HG03354 (cell line): ENCODE measurements at regions not wholly inside any gene's neighbourhood (a gene's known extent, or its start where the extent isn't known, plus 50 kb on each side); places are given as distances from the start of the nearest gene placed in this dataset.
"Not testable (repeated sequence)": the region's sequence is repeated elsewhere in the genome, so short reads cannot be mapped to it uniquely, and the experiment has no call there.

Source experiments
- ATAC-seq: cut with Tn5 transposase; IDR thresholded peaks from one replicate; pipeline ENCODE4 v1.9.1; 2021; ENCODE audit warnings: mild to moderate bottlenecking; ENCODE audit not compliant: unreplicated experiment, poor library complexity, severe bottlenecking

DNA sequence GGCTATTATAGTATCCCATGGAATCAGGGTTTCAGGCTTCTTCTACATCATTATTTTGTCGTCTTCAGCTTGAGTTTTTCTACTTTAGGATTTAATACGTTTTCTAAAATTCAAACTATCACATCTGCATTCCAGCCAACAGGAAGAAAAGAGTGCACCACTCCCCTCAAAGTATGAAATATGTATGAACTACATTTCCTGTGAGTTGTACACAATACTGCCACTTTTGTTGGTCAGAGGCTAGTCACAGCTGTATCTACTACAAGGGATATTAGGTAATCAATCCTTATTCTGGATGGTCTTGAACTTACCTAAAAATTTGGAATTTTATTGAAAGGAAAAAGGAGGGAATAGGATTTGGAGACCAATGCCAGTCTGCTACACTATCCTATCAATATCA lies 235.6 kb upstream of the TBX18 start:
- ATAC-seq, result no peak

DNA sequence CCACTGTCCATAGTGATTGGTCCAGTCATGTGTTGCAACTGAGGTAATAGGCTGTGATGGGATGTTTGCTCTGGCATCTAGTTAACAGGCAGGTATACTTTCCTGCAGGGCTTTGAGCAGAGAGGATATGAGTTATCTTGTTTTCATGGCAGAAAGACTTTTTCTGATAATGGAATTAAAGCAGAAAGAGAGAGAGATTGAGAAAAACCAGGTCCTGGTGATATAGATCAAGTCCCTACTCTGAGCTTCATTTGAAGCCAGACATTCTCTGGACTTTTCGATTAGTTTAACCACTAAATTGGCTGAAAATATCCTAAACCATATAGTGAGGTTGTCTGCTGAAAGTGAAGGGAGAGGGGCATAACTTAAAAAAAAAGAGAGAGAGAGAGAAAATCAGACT lies 233.8 kb upstream of the TBX18 start:
- ATAC-seq, result no peak

DNA sequence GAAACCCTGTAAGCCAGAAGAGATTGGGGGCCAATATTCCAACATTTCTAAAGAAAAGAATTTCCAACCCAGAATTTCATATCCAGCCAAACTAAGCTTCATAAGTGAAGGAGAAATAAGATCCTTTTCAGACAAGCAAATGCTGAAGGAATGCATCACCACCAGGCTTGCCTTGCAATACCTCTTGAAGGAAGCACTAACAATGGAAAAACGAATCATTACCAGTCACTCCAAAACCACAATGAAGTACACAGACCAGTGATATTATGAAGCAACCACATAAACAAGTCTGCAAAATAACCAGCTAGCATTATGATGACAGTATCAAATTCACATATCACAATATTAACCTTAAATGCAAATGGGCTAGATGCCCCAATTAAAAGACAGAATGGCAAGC lies 224.4 kb upstream of the TBX18 start:
- not testable (repeated sequence) for ATAC-seq

DNA sequence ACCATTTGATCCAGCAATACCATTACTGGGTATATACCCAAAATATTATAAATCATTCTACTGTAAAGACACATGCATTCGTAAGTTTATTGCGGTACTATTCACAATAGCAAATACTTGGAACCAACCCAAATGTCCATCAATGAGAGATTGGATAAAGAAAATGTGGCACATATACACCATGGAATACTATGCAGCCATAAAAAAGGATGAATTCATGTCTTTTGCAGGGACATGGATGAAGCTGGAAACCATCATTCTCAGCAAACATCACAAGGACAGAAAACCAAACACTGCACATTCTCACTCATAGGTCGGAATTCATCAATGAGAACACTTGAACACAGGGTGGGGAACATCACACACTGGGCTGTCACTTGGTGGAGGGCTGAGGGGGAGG lies 221.1 kb upstream of the TBX18 start:
- not testable (repeated sequence) for ATAC-seq

DNA sequence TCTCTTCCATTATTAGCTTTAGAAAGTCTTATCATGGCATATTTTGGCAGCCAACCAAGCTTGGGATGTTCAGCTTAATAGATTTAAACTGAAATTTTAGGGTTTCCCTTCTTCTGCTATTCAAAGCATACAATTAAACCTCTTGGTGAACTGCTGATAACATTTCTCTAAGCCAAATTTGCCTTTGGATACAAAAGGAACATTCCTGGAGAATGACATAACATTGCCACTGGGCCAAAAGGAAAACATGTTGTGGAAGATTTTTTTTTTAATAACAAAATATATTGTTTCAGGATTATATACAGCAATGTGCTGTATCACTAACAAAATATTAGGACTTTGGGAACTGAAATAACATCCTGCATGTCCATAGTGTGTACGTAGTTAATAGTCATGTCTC lies 215.1 kb upstream of the TBX18 start:
- no peak for ATAC-seq

DNA sequence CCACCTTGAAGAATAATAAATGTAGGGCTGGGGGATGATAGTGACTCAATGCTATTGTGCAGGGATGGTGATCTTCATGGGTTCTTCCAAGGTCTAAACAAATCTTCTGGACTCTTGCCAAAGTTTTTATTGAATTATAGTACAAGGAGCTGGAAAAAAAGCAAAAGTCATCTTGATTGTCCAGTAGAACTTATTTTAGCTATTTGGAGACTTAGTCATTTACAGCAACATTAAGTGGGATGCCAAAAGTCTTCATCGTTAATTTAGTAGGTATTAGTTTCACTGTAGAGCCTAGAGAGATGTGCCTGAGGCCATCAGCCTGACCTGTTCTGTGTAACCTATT lies 212.9 kb upstream of the TBX18 start:
- no peak for ATAC-seq

DNA sequence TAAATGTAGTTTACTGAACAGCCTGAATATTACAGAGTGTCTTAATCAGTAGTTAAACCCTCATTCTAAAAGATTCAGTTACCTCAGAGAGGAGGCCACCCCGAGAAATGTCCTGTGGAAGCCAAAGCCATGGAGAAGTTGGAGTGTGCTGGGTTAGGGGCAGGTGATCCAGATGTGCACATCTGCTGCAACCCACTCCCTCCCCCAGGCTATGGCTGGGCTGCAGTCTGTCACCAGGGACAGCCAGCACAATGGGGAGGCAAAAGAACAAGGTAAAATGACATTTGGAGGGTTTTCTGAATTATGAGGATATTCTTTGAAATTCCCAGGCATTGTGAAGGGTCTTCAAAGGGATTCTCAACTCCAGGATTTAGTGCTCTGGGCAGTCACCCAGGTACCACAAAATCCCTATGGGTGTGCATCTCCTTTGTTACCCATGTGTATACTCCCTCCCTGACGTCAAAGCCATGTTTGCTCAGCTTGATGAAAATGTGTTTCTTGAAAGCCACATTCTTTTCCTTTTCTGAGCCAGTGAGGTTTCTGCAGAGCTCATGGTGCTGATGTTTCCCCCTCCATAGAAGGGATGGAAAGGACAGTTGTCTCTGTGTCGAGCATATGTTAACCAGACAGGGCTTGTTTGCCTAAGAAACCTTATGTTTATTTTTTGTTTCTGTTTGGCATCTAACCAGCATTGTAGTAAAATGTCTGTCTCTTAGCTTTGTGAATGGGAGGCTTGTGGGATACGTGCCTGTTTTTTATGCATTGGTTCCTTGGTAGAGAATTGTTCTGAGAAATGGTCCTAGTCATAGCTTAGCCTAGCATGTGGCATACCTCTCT lies 212.3 kb upstream of the TBX18 start:
- ATAC-seq, result no peak

DNA sequence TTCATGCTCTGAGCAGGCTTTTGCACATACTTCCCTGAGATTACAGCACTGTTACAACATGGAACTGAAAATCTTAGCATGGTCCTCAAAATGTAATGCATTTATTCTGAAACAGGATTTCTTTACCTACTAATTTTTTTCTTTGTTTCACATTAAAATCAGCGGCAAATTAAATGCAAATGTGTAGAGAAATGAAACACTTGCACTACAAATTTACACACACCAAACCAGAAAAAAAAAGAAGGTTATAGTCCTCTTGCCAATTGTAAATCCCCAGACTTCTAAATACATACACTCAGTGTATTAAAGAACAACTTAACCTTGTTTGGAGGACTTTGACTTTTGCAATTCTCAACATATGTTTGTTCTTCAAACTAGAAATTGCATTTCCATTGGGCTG lies 210.9 kb upstream of the TBX18 start:
- no peak for ATAC-seq

DNA sequence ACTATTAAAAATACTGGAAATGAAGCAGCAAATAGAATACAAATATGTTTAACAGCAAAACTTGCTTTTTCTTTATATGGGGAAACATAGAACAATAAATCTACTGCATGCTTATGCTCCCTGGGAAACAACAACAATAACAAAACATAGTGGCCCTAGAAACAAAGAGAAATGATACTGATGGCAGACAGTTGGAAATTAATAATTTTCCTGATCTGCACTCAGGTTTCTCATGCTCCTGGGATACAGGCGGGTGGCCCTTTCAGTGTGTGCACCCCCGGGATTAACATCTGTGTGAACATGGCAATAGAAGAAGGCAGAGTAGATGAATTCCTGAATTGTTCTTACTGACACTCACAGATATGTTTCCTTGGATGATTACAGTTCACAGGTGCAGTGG lies 209.2 kb upstream of the TBX18 start:
- ATAC-seq, result no peak

DNA sequence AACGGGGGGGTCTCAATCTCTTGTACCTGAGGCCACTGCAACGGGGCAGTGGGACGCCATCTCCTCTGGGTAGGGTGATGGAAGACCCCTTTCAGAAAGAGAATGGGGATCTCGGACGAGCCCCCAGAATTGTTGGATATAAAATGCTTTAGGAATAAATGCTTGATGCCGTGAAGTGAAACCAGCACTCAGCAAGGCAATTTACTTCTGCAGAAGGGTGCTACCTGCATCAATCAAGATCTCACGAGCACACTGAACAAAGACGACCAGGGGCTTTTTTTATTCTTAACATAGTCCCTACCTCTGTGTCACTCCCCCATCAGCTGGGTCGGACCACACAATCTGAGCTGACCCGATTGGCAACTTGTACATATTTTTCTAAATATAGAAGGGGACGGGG lies 203.6 kb upstream of the TBX18 start:
- ATAC-seq, result no peak

DNA sequence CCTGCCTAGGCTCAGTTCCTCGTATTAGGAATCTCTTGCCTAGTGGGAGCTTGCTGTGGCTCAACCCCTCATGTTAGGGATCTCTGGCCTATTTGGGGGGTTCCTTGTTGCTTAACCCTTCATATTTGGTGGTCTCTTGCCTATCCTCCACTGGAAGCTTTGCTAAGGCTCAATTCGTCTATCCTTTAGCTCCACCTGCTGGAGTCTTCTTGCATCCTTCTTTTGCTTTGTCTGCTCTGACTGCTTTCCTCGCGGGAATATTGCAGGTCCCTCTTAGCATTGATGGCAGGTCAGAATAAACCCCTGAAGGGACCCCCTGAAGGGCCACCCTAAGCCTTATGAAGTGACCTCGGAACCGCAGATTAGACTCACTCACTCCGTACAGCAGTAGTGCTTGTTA lies 203.0 kb upstream of the TBX18 start:
- no peak for ATAC-seq

DNA sequence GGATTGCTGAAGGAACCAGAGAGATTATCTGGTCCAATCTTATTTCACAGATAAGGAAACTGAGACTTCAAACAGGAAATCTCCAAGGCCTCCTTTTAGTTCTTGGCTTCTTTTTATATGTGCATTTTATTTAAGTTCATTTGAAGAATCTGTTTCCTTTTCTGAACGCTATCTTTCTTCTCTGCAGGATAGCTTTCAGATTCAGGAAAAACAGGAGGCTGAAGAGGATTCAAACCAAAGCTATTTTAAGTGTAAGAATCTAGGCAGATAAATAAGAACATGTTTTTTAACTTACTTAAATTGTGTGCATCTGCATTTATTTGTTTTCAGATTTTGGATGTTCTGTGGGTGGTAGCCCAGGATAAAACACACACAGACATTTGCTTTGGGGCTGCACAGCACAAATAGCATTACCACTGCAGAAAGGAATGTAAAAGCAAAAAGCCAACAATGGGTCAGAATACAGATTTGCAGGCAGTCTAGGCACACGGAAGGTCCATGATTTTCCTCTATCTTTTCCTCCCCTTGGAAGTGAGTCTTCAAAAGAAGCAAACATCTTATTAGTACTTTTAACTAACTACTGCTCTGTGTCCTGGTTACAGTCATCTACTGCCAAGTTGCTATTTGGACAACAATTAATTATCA lies 188.8 kb upstream of the TBX18 start:
- ATAC-seq, result no peak

DNA sequence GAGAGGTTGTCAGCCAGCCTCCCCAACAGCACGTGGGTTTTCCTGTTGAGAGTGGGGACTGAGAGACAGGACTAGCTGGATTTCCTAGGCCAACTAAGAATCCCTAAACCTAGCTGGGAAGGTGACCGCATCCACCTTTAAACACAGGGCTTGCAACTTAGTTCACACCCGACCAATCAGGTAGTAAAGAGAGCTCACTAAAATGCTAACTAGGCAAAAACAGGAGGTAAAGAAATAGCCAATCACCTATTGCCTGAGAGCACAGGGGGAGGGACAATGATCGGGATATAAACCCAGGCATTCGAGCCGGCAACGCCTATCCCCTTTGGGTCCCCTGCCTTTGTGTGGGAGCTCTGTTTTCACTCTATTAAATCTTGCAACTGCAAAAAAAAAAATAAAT lies 180.5 kb upstream of the TBX18 start:
- ATAC-seq, result not testable (repeated sequence)

DNA sequence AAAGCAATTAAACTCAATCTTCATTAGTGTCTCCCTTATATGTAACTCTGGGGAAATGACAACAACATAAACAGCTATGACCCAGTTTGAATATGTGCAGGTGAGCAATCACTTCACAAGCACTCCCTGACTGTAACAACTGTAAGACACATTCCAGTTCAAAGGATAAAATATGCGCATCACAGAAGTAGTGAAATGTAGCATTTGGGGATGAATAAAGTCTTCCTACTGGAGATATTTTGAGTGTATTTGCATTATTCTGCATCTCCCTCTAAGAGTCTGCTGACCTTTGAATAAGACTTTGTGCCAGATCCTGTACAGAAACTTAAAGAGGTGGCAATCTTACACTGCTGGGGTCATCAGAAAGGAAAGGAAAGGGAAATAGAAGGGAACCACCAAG lies 179.5 kb upstream of the TBX18 start:
- no peak for ATAC-seq

DNA sequence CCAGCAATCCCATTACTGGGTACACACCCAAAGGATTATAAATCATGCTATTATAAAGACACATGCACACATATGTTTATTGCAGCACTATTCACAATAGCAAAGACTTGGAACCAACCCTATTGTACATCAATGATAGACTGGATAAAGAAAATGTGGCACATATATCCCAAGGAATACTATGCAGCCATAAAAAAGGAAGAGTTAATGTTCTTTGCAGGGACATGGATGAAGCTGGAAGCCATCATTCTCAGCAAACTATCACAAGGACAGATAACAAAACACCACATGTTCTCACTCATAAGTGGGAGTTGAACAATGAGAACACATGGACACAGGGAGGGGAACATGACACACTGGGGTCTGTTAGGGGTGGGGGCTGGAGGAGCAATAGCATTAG lies 177.2 kb upstream of the TBX18 start:
- not testable (repeated sequence) for ATAC-seq

DNA sequence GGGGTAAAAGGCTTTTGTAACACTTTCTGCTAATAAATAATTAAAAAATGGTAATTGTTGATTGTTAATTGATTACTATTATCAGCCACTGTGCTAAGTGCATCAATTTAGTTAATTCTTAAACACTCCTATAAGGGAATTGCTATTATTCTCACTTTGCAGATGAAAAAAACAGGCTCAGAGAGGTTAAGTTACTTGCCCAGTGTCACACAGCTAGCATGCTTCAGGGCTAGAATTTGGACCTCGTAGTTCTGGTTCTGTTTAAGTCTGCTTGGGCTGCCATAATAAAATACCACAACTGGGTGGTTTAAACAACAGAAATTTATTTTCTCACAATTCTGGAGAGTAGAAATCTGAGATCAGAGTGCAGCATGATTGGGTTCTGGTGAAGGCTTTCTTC lies 164.8 kb upstream of the TBX18 start:
- ATAC-seq, result no peak

DNA sequence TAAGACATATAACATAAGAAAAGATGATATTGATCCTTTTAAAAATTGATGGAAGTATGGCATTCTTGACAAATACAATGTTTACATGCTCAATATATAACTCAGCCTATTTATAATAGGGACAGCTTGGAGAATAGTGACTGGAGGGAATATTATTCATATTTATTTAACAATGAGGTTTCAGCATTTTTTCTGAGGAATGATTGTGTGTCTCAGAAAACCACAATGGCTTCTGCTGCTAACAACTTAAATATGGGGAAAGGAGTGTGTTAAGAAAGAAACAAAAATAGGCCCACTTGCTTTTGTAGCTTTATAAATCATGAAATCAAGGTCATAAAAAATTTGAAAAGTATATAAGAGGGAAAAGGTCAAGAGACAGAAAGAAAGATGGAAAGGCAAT lies 163.2 kb upstream of the TBX18 start:
- no peak for ATAC-seq

DNA sequence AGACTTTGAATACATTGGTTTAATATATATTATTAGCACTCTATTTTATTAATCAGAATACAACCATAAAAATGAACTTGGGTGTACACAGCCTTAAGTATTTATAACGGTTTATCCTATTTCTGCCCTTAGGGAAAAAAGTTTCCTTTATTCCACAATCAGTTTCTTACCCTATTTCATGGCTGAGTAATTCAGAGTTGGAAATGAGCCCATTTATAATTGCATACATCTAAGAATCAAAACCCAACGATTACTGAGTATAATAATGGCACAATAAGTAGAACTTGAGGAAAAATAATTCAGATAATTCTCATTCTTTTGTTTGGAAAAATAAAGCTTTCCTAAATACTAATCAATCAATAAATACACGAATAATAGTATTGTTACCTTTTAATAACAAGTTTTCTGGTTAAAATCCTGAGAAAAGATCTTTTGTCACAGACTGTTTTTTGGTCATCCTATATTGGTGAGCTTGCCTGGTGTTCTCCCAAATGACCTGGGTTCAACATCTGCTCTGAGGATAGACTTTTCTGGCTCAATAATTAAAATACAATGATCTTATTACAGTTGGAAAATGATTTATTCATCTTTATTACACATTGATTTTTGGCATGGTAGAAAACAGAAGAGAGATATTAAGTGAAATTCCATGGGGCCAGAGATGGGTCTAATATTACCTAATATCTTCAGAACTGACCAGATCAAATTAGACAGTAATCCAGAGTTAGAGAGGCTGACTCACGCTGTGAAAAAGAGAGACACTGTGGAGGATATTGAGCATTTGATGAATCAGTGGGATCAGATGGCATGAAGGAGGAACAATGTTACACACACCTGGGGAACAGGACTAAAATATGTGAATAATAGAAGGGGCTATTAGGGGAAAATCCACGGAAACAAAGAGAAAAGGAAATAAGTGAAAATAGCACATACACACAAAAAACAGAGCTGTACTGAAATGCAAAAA lies 162.1 kb upstream of the TBX18 start:
- ATAC-seq, result no peak

DNA sequence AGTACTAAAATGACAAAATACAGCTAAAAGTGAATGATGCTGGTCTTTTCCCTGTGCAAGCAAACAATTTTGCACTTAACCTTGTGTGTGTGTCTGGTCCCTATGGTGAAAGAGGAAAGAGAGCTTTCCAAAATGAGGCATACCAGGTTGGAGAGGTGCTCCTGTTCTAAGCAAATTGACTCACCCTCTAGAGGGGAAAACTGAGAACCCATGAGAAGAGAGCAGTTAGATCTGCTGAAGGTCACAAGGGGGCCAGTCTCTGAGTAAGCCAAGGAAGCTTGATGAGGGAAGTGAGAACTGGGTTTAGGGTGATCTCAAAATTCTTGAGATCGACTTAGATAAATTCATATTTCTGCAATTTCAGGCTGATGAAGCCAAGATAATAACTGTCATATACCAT lies 157.5 kb upstream of the TBX18 start:
- no peak for ATAC-seq

DNA sequence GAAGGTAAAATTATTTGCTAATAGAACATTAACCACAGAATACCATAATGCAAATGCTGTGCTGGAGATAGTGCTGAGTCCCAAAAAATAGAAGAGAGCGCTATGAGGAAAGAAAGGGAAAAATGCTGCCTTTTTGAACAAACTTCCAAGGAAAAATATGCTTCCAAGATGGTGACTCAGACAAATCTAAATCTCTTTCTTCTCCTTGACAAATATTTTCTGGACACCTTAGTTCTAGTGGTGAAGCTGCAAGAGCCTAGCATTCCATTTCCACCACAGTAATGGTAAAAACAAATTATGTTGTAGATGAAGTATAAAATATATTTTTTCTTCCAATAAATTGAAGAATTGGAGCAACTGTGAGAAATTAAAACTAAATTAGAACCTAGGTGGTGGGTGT lies 155.6 kb upstream of the TBX18 start:
- no peak for ATAC-seq

DNA sequence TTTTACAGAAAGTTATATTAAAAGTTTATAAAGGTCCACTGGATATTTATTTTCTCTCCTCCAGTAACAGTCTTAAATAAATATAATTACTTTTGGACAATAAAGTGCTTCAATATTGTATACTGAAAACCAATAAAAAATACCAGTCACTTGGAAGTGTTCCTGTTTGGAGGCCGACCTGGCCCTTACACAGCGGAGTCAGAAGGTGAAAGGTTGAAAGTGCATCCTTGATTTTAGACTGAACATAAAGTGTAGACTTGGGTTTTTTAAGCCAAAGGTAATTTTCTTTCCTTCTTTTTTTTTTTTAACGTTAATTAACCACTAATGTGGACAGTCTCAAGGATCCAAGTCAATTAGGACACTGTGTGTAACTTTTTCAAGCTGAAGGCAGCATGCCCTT lies 152.3 kb upstream of the TBX18 start:
- no peak for ATAC-seq
